ENCODE measurements at regions not wholly inside any gene's neighbourhood (a gene's known extent, or its start where the extent isn't known, plus 50 kb on each side); places are given as distances from the start of the nearest gene placed in this dataset.

GRCh38 chr2:66694087-66694860, 259.3 kb downstream of the MEIS1 start:
- Histone ChIP-seq H3K14ac (ENCODE audit: insufficient read depth, low read length) (no peak overlapping the region), H2BK120ac (ENCODE audit: low read depth, low read length, poor library complexity, severe bottlenecking) (no peak overlapping the region), H3K56ac (ENCODE audit: insufficient read length, low read depth, low read length) (no peak overlapping the region), H3K79me1 (ENCODE audit: insufficient read depth, low read depth, low read length, poor library complexity, severe bottlenecking) (no peaks in the 10 kb centered on the region), H3K79me2 (ENCODE audit: insufficient read depth, low read length) (no peaks in the 10 kb centered on the region), H4K91ac (ENCODE audit: insufficient read length, low read depth, low read length) (no peak overlapping the region), H3K4ac (ENCODE audit: low read depth, low read length) (no peak overlapping the region), H3T11ph (ENCODE audit: low read length) (no peak overlapping the region), H2BK5ac (ENCODE audit: insufficient read length, low read length) (no peak overlapping the region), H3K4me1 (ENCODE audit: insufficient read depth, low read length) (peaks cover 3% of the 10 kb centered on the region; the same call in 1 of the 2 replicates), H3K23ac (ENCODE audit: insufficient read length, low read depth, low read length) (no peak overlapping the region), H4K5ac (ENCODE audit: insufficient read length, low read depth, low read length) (no peak overlapping the region), H3K27ac (ENCODE audit: insufficient read length, low read depth, low read length) (no peak overlapping the region), H3K23me2 (ENCODE audit: insufficient read length, low read depth, low read length, poor library complexity, severe bottlenecking) (no peaks in the 10 kb centered on the region), H3K18ac (ENCODE audit: insufficient read length, low read depth, low read length) (no peak overlapping the region), H4K20me1 (ENCODE audit: control insufficient read depth, insufficient read depth, insufficient read length) (no peaks in the 10 kb centered on the region), H3K4me2 (ENCODE audit: insufficient read depth, insufficient read length, low read length) (no peak overlapping the region), H3K27me3 (ENCODE audit: insufficient read depth, low read length) (no peaks in the 10 kb centered on the region), H2BK12ac (ENCODE audit: insufficient read length, low read depth, low read length) (no peak overlapping the region), H3K9me3 (ENCODE audit: control insufficient read depth, low read depth, low read length) (no peaks in the 10 kb centered on the region), H2BK20ac (ENCODE audit: low read depth, low read length, poor library complexity, severe bottlenecking) (no peak overlapping the region), H2AFZ (ENCODE audit: low read length) (no peak overlapping the region), H2AK5ac (ENCODE audit: insufficient read length, low read length) (no peak overlapping the region), H2BK15ac (ENCODE audit: low read depth, low read length) (no peak overlapping the region), H3K9ac (ENCODE audit: extremely low read depth, insufficient read length, low read length) (no peak overlapping the region), H4K8ac (replicated peaks; ENCODE audit: insufficient read length, low read depth, low read length) (no peak overlapping the region)
- H3K9me3 Mint-ChIP-seq = no peaks in the 10 kb centered on the region
- peaks cover 69 to 81% of the 10 kb centered on the region in 2 experiments for H3K4me1 Mint-ChIP-seq
- no CpG with 5 or more reads among the region's 4 CpGs for WGBS (ENCODE audit: extremely low coverage, insufficient read length, low lambda C conversion rate)
- DNase-seq = no peak
- TF ChIP-seq CTCF (conservative IDR thresholded peaks at IDR 0.05) = no peak
- no peaks in the 10 kb centered on the region for H3K27me3 Mint-ChIP-seq (ENCODE audit: low read depth)
- no peak overlapping the region for H3K4me3 Mint-ChIP-seq
- H3K36me3 Mint-ChIP-seq (ENCODE audit: insufficient read depth in 1 of 3, low read depth in 3 of 3) = no peaks in the 10 kb centered on the region
- no peak overlapping the region for H3K27ac Mint-ChIP-seq

All from H9 (cell line).